Activated CD8-positive, alpha-beta memory T cell treated with anti-CD3 and anti-CD28 coated beads, Interleukin-2, amount 50 U/mL, for 4 hours (primary cell): ENCODE measurements at regions not wholly inside any gene's neighbourhood (a gene's known extent, or its start where the extent isn't known, plus 50 kb on each side); places are given as distances from the start of the nearest gene placed in this dataset.

Experiments used
- DNase-seq: peaks from one replicate; pipeline ENCODE4 v3.0.0-alpha.2; 2020

GRCh38 chr18:73511771-73512503 lies 635.7 kb downstream of the FBXO15 start:
- no peak for DNase-seq

GRCh38 chr18:73509460-73509859 lies 638.2 kb downstream of the FBXO15 start:
- no peak for DNase-seq

DNA sequence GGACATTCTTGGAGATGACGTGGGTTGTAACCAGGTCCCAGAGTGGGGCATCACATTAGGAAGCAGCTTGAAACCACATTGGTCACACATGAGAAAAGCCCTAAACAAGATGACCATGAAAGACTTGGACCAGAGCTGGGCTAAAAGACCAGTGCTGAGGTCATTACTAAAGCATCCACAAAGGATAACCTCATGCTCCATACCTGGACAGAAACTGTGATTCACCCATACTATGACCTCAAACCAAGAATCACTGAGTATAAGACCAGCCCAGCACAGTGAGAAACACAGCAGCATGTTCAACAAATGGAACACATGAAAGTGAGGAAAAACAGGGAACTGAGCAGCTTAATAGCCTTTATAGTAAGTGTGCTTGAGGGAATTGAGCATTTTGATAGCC lies 635.5 kb upstream of the NETO1 start:
- DNase-seq: no peak

GRCh38 chr18:73487966-73488365 lies 620.2 kb upstream of the NETO1 start:
- no peak for DNase-seq

DNA sequence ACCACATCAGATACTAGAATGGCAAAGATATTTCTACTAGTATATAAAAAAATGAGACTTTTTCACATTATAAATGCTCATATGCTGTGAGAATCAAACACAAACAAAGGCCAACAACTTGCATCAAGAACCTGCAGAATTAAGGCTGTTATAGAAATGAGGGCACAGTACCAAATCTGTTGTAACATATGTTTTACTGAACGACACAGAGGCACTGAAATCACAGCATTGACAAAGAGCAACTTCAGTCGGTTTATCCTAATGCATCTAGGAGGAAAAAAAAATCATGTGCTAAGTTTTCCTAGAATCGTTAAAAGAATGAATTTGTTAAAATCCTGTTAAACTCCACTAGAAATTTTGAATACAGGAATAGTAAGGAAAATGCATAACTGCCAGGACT lies 617.4 kb upstream of the NETO1 start:
- DNase-seq: no peak

GRCh38 chr18:73482901-73483300 lies 615.1 kb upstream of the NETO1 start:
- DNase-seq: no peak

DNA sequence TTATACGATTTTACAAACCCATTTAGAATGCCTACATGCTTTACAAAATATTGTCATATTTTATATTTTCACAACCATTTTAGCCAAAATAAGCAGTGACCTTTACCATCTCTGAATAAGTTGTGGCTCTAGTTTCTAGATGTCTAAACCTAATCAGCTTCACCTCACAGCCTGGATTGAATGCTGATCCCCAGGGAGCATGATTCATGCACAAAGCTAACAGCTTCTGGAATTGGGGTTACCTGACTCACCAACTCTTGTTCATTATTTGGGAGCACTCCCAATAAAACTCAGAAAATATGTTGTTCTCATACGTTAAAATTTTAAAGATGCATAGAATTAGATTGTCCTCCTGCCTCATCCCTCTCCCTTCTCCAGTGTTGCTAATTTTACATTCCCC lies 611.7 kb upstream of the NETO1 start:
- no peak for DNase-seq

DNA sequence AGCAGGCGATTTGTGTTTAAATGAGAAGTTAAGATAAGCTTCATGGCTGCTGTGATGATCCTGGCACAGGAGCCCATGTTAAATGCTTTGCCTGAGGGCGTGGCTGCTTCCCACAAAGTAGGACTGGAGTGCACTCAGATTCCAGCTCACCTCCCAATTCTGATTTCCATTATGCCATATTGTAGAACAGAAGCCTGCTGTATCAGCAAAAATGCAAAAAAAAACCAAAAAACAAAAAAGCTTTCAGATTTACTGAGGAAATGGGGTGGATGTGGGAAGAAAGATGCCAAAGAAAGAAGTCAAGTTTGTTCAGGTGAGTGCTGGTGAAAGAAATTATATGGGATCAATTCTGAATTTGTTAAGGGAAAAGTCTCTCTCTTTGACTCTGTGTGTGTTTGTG lies 610.4 kb upstream of the NETO1 start:
- no peak for DNase-seq

- DNase-seq: no peak
Observed at GRCh38 chr18:73476031-73476430, 608.2 kb upstream of the NETO1 start.

GRCh38 chr18:73462092-73462491 lies 594.3 kb upstream of the NETO1 start:
- no peak for DNase-seq

DNA sequence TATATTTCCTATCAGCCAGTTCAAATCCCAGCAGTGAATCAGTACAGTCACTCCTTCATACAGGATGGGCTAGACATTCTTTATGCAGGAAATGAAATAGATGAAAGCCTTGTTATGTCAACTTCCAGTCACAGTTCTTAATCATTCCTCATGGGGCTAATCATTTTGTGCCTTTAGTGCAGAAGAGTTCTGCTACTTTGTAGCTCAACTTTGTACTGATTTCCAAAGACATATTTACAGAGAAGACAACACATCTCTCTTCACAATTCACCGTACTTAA lies 593.9 kb upstream of the NETO1 start:
- DNase-seq: no peak

GRCh38 chr18:73461038-73461779 lies 593.4 kb upstream of the NETO1 start:
- no peak for DNase-seq

GRCh38 chr18:73458186-73458964 lies 590.6 kb upstream of the NETO1 start:
- DNase-seq: no peak

- no peak for DNase-seq
Observed at GRCh38 chr18:73456643-73457042, 588.9 kb upstream of the NETO1 start.

DNA sequence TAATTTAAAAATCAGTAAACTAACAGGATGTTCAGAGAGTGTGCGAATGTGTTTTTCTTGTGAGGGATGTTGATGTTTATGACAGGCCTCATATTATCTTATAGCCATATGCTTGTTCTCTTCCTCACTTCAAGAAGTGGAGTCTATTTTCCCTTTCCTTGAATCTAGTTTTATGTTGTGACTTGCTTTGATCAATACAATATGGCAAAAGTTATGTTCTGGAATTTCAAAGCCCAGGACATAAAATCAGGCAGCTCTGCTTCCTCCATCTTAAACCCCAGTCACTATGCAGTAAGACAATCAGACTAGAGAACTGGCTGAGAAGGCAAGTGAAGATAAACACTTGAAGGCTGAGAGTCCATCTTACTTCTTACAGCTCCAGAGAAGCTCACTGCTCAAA lies 585.1 kb upstream of the NETO1 start:
- DNase-seq: no peak

GRCh38 chr18:73446502-73446901 lies 578.7 kb upstream of the NETO1 start:
- DNase-seq: no peak

DNA sequence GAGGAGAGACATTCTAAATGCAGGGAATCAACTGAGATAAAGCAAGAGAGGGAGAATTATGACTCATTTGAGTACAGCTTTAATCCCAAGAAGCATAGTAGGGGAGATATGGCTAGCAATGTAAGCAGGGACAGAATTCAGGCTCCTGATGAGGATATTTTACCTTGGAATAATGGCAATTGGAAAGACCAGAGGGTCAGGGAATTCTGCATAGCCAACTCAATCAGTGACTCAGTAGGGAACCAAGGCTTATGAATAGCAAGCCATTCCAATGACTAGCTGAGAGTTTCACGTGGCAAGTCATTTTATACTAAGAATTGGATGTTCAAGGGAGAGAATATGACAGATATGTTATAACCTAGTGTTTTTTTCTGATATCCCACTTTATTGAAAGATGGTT lies 563.8 kb upstream of the NETO1 start:
- no peak for DNase-seq

DNA sequence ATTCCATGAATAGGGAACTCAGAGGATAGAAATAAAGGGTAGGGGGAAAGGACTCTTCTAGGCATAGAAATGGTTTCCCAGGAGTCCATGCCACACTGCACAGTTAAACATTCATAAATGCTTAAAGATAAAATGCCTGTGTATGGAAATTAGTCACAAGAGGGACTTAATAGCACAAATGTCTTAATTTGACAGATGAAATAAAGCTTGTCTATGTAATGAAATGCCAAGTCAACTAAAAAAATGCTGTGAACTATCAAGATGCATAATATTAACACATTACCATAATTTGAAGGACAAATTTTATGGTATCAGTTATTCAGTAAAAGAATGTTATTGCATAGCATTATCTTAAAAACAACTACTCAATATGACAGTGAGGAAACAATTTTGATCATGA lies 553.2 kb upstream of the NETO1 start:
- DNase-seq: no peak

GRCh38 chr18:73419531-73419930 lies 551.7 kb upstream of the NETO1 start:
- no peak for DNase-seq

DNA sequence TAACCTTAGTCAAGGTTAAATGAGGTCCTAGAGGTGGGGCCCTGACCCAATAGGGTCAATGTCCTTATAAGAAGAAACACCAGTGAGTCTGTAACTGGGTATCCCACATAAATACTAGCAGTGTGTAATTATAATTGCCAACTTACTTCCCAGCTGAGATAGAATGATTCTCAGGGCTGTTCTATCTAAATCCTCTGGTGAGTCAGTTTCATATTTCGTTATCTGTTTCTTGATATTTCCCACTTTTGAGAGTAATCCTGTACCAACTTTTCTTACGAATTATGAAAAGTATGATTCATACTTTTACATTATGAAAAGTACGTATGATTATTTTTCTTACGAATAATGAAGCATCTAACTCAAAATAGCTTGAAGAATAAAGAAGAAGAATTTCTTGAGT lies 546.8 kb upstream of the NETO1 start:
- DNase-seq: no peak

DNA sequence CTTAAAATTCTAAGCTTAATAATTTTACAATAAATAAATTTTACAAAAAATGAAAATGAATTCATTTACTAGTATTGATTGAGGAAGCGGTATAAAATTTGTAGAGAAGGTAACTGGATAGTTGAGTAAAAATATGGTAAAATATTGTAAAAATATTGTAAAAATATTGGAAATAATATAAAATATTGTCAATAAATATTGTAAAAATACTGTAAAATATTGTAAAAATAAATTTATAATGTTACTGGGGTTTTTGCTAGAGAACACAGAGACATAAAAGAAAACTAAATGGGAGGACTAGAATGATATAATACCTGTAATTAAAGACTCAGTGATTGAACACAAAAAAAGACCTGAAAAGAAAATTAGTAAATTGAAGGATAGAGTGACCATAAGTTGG lies 546.3 kb upstream of the NETO1 start:
- no peak for DNase-seq

GRCh38 chr18:73409242-73409641 lies 541.5 kb upstream of the NETO1 start:
- no peak for DNase-seq

GRCh38 chr18:73408469-73408868 lies 540.7 kb upstream of the NETO1 start:
- no peak for DNase-seq

- DNase-seq: no peak
Observed at GRCh38 chr18:73407506-73407905, 539.7 kb upstream of the NETO1 start.
